Adipocyte (in vitro differentiated cells): ENCODE measurements at regions not wholly inside any gene's neighbourhood (a gene's known extent, or its start where the extent isn't known, plus 50 kb on each side); places are given as distances from the start of the nearest gene placed in this dataset.

ENCODE experiments used
- DNase-seq: peaks from one replicate; pipeline ENCODE4 v3.0.0-alpha.2; 2015; ENCODE audit warnings: low read depth
- H3K27me3 ChIP-seq: replicated peaks from 2 replicates; pipeline ENCODE4 v1.7.0; 2013; ENCODE audit warnings: mild to moderate bottlenecking, low read length, moderate library complexity; ENCODE audit not compliant: control insufficient read depth, insufficient read depth
- H3K36me3 ChIP-seq: 2 replicates; pipeline ENCODE4 v1.7.0; 2013; ENCODE audit warnings: low read length, mild to moderate bottlenecking, moderate library complexity; ENCODE audit not compliant: control insufficient read depth, insufficient read depth, severe bottlenecking
- H3K4me1 ChIP-seq: 2 replicates; pipeline ENCODE4 v1.7.0; 2013; ENCODE audit warnings: mild to moderate bottlenecking, low read length, moderate library complexity; ENCODE audit not compliant: control insufficient read depth, insufficient read depth
- H3K4me3 ChIP-seq: 2 replicates; pipeline ENCODE4 v1.7.0; 2013; ENCODE audit warnings: mild to moderate bottlenecking, low read length, moderate library complexity
- H3K9ac ChIP-seq: 2 replicates; pipeline ENCODE4 v1.7.0; 2013; ENCODE audit warnings: mild to moderate bottlenecking, low read length, moderate library complexity
- H3K9me3 ChIP-seq: 2 replicates; pipeline ENCODE4 v1.7.0; 2013; ENCODE audit warnings: mild to moderate bottlenecking, low read length, moderate library complexity; ENCODE audit not compliant: control insufficient read depth

DNA sequence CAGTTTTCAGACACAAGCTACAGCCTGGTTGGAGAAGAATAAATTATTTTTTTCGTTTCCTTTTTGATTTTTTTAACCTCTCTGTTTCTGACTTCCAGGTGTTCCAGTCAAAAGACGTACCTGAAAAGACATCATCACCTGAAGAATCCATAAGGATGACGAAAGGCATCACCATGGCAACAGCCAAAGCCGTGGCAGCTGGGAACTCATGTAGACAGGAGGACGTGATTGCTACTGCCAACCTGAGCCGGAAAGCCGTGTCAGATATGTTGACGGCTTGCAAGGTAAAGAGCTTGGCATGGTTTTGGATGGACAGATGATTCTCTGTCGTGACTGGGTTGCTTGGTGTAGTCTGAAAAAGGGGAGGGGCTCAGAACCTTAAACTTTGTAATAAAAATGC lies 237.0 kb upstream of the TPM1 start:
- no peak for DNase-seq
- Histone ChIP-seq H3K4me3 (no peak overlapping the region), H3K36me3 (peaks cover 93% of the 10 kb centered on the region), H3K27me3 (no peaks in the 10 kb centered on the region), H3K9ac (no peak overlapping the region), H3K9me3 (no peaks in the 10 kb centered on the region), H3K4me1 (no peaks in the 10 kb centered on the region)

DNA sequence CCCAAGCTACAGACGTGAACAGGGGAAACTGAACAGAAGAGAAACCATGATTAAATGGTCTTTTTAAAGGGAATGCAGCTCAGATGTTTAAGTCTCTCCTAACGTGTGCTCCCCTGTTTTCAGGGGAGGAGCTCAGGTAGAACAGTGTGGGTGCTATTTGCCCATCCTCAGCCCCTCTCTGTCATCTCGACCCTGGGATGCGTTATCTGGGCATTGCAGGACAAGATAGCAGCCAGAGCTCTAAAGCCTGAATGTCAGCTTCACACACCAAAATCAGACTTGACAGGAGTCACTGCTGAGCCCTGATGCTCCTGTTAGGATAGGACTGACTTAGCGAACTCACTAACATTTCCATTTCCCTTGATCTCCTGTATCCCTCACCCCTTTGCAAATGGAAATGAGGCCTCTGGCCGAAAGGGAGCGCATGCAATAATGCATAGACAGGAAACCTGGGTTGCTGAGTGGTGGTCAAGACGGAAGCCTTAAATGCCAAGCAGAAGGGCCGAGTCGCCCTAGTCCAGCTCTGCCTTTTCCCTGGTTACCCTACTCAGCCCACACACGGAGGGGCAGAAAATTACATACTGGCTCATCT lies 234.9 kb upstream of the TPM1 start:
- Histone ChIP-seq H3K4me1 (no peaks in the 10 kb centered on the region), H3K9me3 (no peaks in the 10 kb centered on the region), H3K4me3 (no peak overlapping the region), H3K36me3 (peaks cover 88% of the 10 kb centered on the region), H3K9ac (no peak overlapping the region), H3K27me3 (no peaks in the 10 kb centered on the region)
- no peak for DNase-seq

DNA sequence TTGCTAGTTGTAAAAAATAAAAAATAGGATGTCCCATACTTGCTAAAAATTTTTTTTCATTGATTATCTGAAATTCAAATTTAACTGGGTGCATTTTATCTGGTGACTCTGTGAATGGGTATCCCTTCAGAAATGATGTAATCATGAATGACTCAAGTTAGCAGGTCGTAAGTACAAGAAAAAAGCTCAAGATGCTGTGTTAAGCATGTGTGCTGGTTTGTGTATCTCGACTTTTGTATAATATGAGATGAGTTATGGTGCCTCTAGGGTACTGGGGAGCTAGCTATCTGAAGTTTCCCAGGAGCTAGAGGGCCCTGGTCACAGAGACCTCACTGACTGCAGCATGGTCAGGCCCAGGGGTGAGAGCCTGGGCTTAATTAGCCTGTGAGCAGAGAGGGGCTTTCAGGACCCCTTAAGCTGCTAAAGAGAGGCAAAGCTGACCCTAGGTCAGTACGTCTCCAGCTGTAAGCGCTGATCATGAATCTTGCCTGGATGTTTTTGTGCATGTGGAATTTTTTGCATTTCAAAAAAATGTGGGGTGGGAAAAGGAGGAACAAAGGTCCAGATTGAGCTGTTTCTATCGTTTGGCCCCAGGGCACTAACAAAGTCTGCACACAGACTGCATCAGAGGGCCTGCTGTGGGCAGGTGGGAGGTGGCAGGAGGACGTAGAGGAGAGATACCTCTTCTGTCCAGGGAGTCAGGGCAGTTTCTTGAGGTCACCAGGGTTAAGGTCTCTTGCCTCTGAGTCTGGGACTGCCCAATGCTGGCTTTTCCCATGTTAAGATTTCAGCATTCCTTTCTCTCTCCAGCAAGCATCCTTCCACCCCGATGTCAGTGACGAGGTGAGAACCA lies 233.2 kb upstream of the TPM1 start:
- H3K27me3 ChIP-seq: no peaks in the 10 kb centered on the region
- no peak overlapping the region for H3K9ac ChIP-seq
- DNase-seq: peak; percentile 80
- no peaks in the 10 kb centered on the region for H3K4me1 ChIP-seq
- H3K9me3 ChIP-seq: no peaks in the 10 kb centered on the region
- no peak overlapping the region for H3K4me3 ChIP-seq
- peaks cover 81% of the 10 kb centered on the region for H3K36me3 ChIP-seq

DNA sequence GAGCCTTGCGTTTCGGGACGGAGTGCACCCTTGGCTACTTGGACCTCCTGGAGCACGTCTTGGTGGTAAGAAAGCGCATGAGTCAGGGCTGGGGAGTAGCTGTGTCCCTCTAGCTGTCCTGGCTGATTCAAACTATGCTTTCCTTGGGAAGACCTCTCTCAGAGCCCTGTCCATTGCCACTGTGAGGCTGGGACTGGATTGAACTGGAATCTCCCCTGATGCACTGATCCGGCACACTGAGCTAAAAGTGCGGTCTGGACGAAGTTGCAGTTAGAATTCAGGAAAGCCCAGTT lies 232.6 kb upstream of the TPM1 start:
- Histone ChIP-seq H3K4me3 (no peak overlapping the region), H3K27me3 (no peaks in the 10 kb centered on the region), H3K36me3 (peaks cover 78% of the 10 kb centered on the region), H3K4me1 (no peaks in the 10 kb centered on the region), H3K9ac (no peak overlapping the region), H3K9me3 (no peaks in the 10 kb centered on the region)
- no peak for DNase-seq

DNA sequence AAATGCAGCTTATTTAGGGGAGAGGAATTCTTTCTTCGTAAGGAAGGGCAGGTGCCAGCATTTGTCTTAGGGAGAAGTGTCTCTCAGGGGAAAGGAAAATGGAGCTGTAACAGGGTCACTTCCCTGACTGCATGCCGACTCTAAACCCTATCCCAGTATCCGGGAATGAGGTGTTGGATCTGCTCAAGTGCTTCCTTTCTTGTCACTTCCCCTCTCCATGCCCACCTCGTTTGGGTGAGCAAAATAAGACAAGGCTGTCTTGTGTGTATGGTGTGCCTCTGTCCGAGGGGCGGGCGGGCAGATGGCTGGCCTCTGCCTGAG lies 230.1 kb upstream of the TPM1 start:
- no peaks in the 10 kb centered on the region for H3K4me1 ChIP-seq
- H3K36me3 ChIP-seq: peaks cover 77% of the 10 kb centered on the region
- H3K27me3 ChIP-seq: no peaks in the 10 kb centered on the region
- H3K9me3 ChIP-seq: no peaks in the 10 kb centered on the region
- no peak overlapping the region for H3K4me3 ChIP-seq
- no peak overlapping the region for H3K9ac ChIP-seq
- DNase-seq: no peak

DNA sequence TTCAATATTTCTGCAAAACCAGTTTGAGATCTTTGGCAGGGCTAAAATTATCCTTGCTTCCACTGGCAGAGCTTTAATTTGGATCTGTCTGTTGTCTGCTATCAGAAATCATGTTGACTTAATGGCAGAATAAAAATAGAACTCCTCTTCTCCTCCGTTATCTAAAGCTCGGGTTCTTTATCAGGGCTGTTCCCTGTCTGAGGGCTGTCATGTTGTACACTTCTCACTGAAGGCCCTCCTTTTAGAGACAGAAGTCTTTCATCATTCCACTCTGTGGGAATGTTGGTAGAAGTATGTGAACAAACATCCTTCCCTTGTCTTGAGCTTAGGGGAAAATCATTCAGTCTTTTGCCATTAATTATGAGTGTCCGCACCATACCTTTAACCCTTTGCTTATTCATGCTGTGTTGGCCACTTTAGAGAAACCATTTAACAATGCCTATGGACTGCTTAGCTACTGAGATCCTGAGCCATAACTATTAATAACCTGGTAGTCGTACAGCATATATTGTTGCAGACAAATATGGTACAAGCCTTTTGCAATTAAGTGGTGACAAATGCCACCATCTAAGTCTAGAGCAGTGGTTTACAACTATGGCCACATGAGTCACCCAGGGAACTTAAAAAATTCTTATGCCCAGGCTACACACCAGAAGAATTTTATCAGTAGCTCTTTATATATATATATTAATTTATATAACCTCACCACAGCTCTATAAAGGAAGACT lies 226.0 kb upstream of the TPM1 start:
- Histone ChIP-seq H3K4me3 (no peak overlapping the region), H3K9me3 (no peaks in the 10 kb centered on the region), H3K36me3 (peaks cover 75% of the 10 kb centered on the region), H3K4me1 (no peaks in the 10 kb centered on the region), H3K9ac (no peak overlapping the region), H3K27me3 (no peaks in the 10 kb centered on the region)
- DNase-seq: no peak

DNA sequence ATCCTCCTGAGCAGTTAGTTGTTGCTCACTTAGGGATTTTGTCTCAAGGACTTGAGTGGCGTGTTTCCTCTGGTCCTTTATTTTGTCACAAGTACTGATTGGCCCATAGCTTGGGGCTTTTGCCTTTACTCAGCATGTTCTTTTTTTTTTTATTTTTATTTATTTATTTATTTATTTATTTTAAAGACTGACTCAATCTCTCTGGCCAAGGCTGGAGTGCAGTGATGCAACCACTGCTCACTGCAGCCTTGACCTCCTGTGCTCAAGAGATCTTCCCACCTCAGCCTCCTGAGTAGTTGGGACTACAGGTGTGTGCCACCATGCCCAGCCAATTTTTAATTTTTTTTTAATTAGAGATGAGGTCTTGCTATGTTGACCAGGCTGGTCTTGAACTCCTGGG lies 223.9 kb upstream of the TPM1 start:
- no peaks in the 10 kb centered on the region for H3K27me3 ChIP-seq
- peak; percentile 18 for DNase-seq
- peaks cover 2% of the 10 kb centered on the region for H3K4me1 ChIP-seq
- H3K36me3 ChIP-seq: peaks cover 73% of the 10 kb centered on the region
- no peak overlapping the region for H3K4me3 ChIP-seq
- H3K9me3 ChIP-seq: no peaks in the 10 kb centered on the region
- H3K9ac ChIP-seq: no peak overlapping the region

DNA sequence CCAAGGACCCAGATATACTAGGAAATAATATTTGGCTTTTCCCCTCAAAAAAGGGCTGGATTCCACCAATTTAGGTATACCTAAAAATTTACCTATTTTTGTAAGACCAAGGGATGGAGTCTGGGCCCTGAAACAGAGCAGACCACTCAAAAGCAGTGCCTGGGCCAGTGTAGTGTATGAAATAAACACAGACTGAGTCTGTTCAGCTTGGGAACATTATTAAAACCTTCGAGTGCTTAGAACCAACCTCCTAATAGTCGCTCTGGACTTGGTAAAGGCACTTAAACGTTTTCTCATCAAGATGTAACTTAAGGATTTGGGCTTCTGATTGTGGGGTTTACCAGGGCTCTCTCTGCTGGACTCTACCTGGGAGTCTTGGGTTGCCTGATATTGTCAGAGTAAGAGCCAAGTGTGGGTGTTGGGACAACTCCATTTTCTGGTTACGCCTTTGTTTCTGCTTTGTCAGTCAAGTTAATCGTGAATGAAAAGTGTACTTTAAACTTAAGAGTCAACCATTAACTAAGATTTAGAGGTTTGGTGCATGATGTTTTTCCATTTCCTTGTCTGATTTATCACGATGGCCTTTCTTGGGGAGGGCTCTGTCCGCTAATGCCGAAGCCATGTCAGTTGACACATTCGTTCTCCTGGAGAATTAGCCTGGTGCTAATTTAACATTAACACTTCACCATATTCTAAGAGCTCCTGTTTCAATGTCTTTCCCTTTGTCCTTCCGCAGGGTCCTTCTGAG lies 221.0 kb upstream of the TPM1 start:
- H3K9ac ChIP-seq: no peak overlapping the region
- peaks cover 61% of the 10 kb centered on the region for H3K36me3 ChIP-seq
- H3K27me3 ChIP-seq: no peaks in the 10 kb centered on the region
- peaks cover 14% of the 10 kb centered on the region for H3K4me1 ChIP-seq
- H3K4me3 ChIP-seq: no peak overlapping the region
- no peaks in the 10 kb centered on the region for H3K9me3 ChIP-seq
- no peak for DNase-seq

DNA sequence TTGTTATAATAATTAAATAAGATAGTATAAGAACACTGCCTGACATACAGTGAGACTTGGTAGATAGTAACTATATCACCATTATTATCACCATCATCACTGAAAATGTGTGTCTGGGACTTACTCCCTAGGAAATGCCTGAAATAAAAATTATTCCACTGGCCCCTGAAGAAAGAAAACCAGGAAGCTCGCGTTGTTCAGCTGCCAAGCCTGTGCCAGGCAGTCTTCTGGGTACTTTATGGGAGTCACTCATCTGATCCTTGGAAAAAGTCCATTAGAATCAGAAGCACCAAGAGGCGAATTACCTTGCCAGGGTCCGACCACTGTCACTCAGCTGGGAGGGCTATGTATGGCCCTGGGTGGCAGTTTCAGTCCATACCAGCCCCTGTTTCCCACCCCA lies 220.3 kb upstream of the TPM1 start:
- Histone ChIP-seq H3K9me3 (no peaks in the 10 kb centered on the region), H3K4me3 (no peak overlapping the region), H3K27me3 (no peaks in the 10 kb centered on the region), H3K9ac (no peak overlapping the region), H3K36me3 (peaks cover 60% of the 10 kb centered on the region), H3K4me1 (peaks cover 14% of the 10 kb centered on the region)
- DNase-seq: no peak

DNA sequence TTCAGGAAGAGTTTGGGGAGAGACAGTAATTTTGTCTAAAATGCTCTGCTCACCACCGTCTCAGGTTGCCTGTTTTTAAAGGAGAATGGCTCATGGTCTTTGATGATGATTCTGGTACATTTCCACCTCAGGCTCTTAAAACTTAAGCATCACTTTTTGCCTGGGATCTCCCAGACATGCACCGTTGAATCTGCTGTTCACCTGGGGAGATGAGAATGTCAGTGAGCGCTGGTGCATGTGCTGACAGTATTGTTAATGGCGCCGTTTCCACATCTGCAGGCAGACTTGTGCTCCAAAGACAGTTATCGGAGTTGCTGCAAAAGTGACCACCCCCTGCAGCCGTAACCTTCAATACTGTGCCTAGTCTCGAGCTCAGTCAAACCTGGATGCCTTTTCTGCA lies 219.0 kb upstream of the TPM1 start:
- Histone ChIP-seq H3K27me3 (no peaks in the 10 kb centered on the region), H3K9me3 (no peaks in the 10 kb centered on the region), H3K4me1 (peaks cover 14% of the 10 kb centered on the region), H3K9ac (no peak overlapping the region), H3K4me3 (no peak overlapping the region), H3K36me3 (peaks cover 60% of the 10 kb centered on the region)
- DNase-seq: no peak
